Naive B cell (primary cell): ENCODE measurements at regions not wholly inside any gene's neighbourhood (a gene's known extent, or its start where the extent isn't known, plus 50 kb on each side); places are given as distances from the start of the nearest gene placed in this dataset.

Experiments
- ATAC-seq, 2 donors: fragments of 150-1000 bp; cut with Tn5 transposase; 2 replicates each; pipeline ENCODE4 v1.10.0; 2021; ENCODE audit warnings: low read depth in 2 of 2, mild to moderate bottlenecking in 2 of 2, moderate library complexity in 2 of 2
- DNase-seq: peaks from one replicate; pipeline ENCODE4 v3.0.0; 2022
- H3K27ac Mint-ChIP-seq, 6 donors: one replicate each; pipeline ENCODE4 v1.8.0; 2020 to 2022; ENCODE audit warnings: mild to moderate bottlenecking in 6 of 6, mixed read lengths in 6 of 6, moderate library complexity in 5 of 6, inconsistent platforms in 2 of 6
- H3K27me3 Mint-ChIP-seq, 3 donors: one replicate each; pipeline ENCODE4 v1.8.0; 2021 to 2022; ENCODE audit warnings: mixed read lengths in 3 of 3, mild to moderate bottlenecking in 1 of 3
- H3K36me3 Mint-ChIP-seq, 2 donors: one replicate each; pipeline ENCODE4 v1.8.0; 2020 to 2022; ENCODE audit warnings: mixed read lengths in 2 of 2, inconsistent platforms in 1 of 2, mild to moderate bottlenecking in 1 of 2
- H3K4me1 Mint-ChIP-seq, 3 donors: one replicate each; pipeline ENCODE4 v1.8.0; 2020 to 2022; ENCODE audit warnings: mixed read lengths in 3 of 3, inconsistent platforms in 1 of 3, mild to moderate bottlenecking in 1 of 3, moderate library complexity in 1 of 3
- H3K4me3 Mint-ChIP-seq, 8 donors: one replicate each; pipeline ENCODE4 v1.8.0; 2020 to 2022; ENCODE audit warnings: mild to moderate bottlenecking in 8 of 8, mixed read lengths in 8 of 8, moderate library complexity in 8 of 8, inconsistent platforms in 2 of 8
- H3K9me3 Mint-ChIP-seq, 7 donors: one replicate each; pipeline ENCODE4 v1.8.0; 2020 to 2022; ENCODE audit warnings: mixed read lengths in 7 of 7, mild to moderate bottlenecking in 5 of 7, inconsistent platforms in 2 of 7, moderate library complexity in 1 of 7

GRCh38 chr5:122719991-122720746, 54.7 kb upstream of the SNX2 start:
- Mint-ChIP-seq H3K27ac (peak overlapping the region in 3 of 6 donors; percentile 16 to 54 (median 25)), H3K4me1 (peaks cover 33 to 46% (median 36%) of the 10 kb centered on the region in 3 donors), H3K27me3 (no peaks in the 10 kb centered on the region), H3K36me3 (no peaks in the 10 kb centered on the region), H3K9me3 (no peaks in the 10 kb centered on the region), H3K4me3 (no peak overlapping the region)
- DNase-seq (no peak), ATAC-seq (no peak)

- ATAC-seq, result no peak
- peaks cover 37 to 49% (median 38%) of the 10 kb centered on the region in 3 donors for H3K4me1 Mint-ChIP-seq
- H3K4me3 Mint-ChIP-seq, result peak overlapping the region in 1 of 8 donors; percentile 15
- no peaks in the 10 kb centered on the region for H3K36me3 Mint-ChIP-seq
- H3K27ac Mint-ChIP-seq, result peak overlapping the region in 2 of 6 donors; percentile 42 to 62
- no peaks in the 10 kb centered on the region for H3K9me3 Mint-ChIP-seq
- H3K27me3 Mint-ChIP-seq, result no peaks in the 10 kb centered on the region
- no peak for DNase-seq
Measured at GRCh38 chr5:122721127-122721526, 53.8 kb upstream of the SNX2 start.

- DNase-seq (no peak), ATAC-seq (no peak)
- Mint-ChIP-seq H3K4me1 (peaks cover 39 to 46% (median 40%) of the 10 kb centered on the region in 3 donors), H3K4me3 (peak overlapping the region in 2 of 8 donors; percentile 7 to 51), H3K27ac (peak overlapping the region in 3 of 6 donors; percentile 12 to 42 (median 25)), H3K27me3 (no peaks in the 10 kb centered on the region), H3K36me3 (no peaks in the 10 kb centered on the region), H3K9me3 (no peaks in the 10 kb centered on the region)
Measured at GRCh38 chr5:122722341-122722740, 52.5 kb upstream of the SNX2 start.

- peak overlapping the region; percentile 33 to 88 (median 74) for H3K4me3 Mint-ChIP-seq
- DNase-seq (peak; percentile 38), ATAC-seq (peak; percentile 86 to 87)
- no peaks in the 10 kb centered on the region for H3K27me3 Mint-ChIP-seq
- H3K36me3 Mint-ChIP-seq, result peaks cover 0 to 3% of the 10 kb centered on the region in 2 donors
- H3K4me1 Mint-ChIP-seq, result peaks cover 41 to 53% (median 42%) of the 10 kb centered on the region in 3 donors
- peaks cover 0 to 1% (median 0%) of the 10 kb centered on the region in 7 donors for H3K9me3 Mint-ChIP-seq
- peak overlapping the region; percentile 52 to 96 (median 88) for H3K27ac Mint-ChIP-seq
Measured at GRCh38 chr5:122723606-122724352, 51.1 kb upstream of the SNX2 start.
